Activated CD4-positive, alpha-beta T cell treated with anti-CD3 and anti-CD28 coated beads, Interleukin-2, amount 50 U/mL, for 16 hours (primary cell): ENCODE measurements at regions not wholly inside any gene's neighbourhood (a gene's known extent, or its start where the extent isn't known, plus 50 kb on each side); places are given as distances from the start of the nearest gene placed in this dataset.

ENCODE experiments used
- DNase-seq: peaks from one replicate; pipeline ENCODE4 v3.0.0-alpha.2; 2020

GRCh38 chr1:187237542-187237941 is 408.8 kb downstream of the PLA2G4A start:
- DNase-seq = no peak

GRCh38 chr1:187241971-187242370 is 413.2 kb downstream of the PLA2G4A start:
- DNase-seq = no peak

- DNase-seq = no peak
These were observed 415.9 kb downstream of the PLA2G4A start for GRCh38 chr1:187244623-187245022.

- DNase-seq = no peak
These were observed 416.5 kb downstream of the PLA2G4A start for GRCh38 chr1:187245201-187245600.

GRCh38 chr1:187249196-187249595 is 420.4 kb downstream of the PLA2G4A start:
- DNase-seq = no peak

GRCh38 chr1:187252923-187253322 is 424.2 kb downstream of the PLA2G4A start:
- no peak for DNase-seq

- DNase-seq = no peak
These were observed 428.7 kb downstream of the PLA2G4A start for GRCh38 chr1:187257476-187257875.

- no peak for DNase-seq
These were observed 432.9 kb downstream of the PLA2G4A start for GRCh38 chr1:187261637-187262036.

GRCh38 chr1:187262731-187263130 is 434.0 kb downstream of the PLA2G4A start:
- DNase-seq = no peak

GRCh38 chr1:187264995-187265602 is 436.4 kb downstream of the PLA2G4A start:
- DNase-seq = peak; percentile 10

- DNase-seq = no peak
These were observed 437.3 kb downstream of the PLA2G4A start for GRCh38 chr1:187266051-187266450.

- DNase-seq = no peak
These were observed 439.1 kb downstream of the PLA2G4A start for GRCh38 chr1:187267827-187268226.

GRCh38 chr1:187270256-187270655 is 441.5 kb downstream of the PLA2G4A start:
- no peak for DNase-seq

- DNase-seq = no peak
These were observed 446.6 kb downstream of the PLA2G4A start for GRCh38 chr1:187275346-187275745.

GRCh38 chr1:187275985-187276575 is 447.3 kb downstream of the PLA2G4A start:
- DNase-seq = no peak

GRCh38 chr1:187276677-187277076 is 447.9 kb downstream of the PLA2G4A start:
- no peak for DNase-seq

- no peak for DNase-seq
These were observed 451.3 kb downstream of the PLA2G4A start for GRCh38 chr1:187280031-187280430.

- DNase-seq = no peak
These were observed 452.3 kb downstream of the PLA2G4A start for GRCh38 chr1:187281085-187281484.

- no peak for DNase-seq
These were observed 455.2 kb downstream of the PLA2G4A start for GRCh38 chr1:187283984-187284383.

- no peak for DNase-seq
These were observed 465.9 kb downstream of the PLA2G4A start for GRCh38 chr1:187294421-187295201.

- DNase-seq = no peak
These were observed 471.3 kb downstream of the PLA2G4A start for GRCh38 chr1:187300081-187300480.

GRCh38 chr1:187306710-187307415 is 478.1 kb downstream of the PLA2G4A start:
- DNase-seq = no peak

GRCh38 chr1:187310038-187310631 is 481.4 kb downstream of the PLA2G4A start:
- DNase-seq = no peak
